Rectal smooth muscle tissue (tissue), 1 donor: ENCODE measurements at regions not wholly inside any gene's neighbourhood (a gene's known extent, or its start where the extent isn't known, plus 50 kb on each side); places are given as distances from the start of the nearest gene placed in this dataset.

Source experiments
- H3K27ac ChIP-seq: one replicate; pipeline ENCODE4 v1.7.0; 2013; ENCODE audit warnings: low read depth, low read length, inconsistent platforms
- H3K27me3 ChIP-seq: one replicate; pipeline ENCODE4 v1.7.0; 2013; ENCODE audit warnings: low read length; ENCODE audit not compliant: control insufficient read depth, insufficient read depth
- H3K36me3 ChIP-seq: one replicate; pipeline ENCODE4 v1.7.0; 2013; ENCODE audit warnings: low read length; ENCODE audit not compliant: control insufficient read depth, insufficient read depth
- H3K4me1 ChIP-seq: one replicate; pipeline ENCODE4 v1.7.0; 2013; ENCODE audit warnings: low read length; ENCODE audit not compliant: control insufficient read depth, insufficient read depth
- H3K4me3 ChIP-seq: one replicate; pipeline ENCODE4 v1.7.0; 2013; ENCODE audit warnings: low read length
- H3K9ac ChIP-seq: one replicate; pipeline ENCODE4 v1.7.0; 2013; ENCODE audit warnings: low read length

GRCh38 chr17:79536212-79536840, 74.5 kb downstream of the RBFOX3 start:
- Histone ChIP-seq H3K9ac (no peak overlapping the region), H3K4me3 (no peak overlapping the region), H3K27me3 (peaks cover 2% of the 10 kb centered on the region)

DNA sequence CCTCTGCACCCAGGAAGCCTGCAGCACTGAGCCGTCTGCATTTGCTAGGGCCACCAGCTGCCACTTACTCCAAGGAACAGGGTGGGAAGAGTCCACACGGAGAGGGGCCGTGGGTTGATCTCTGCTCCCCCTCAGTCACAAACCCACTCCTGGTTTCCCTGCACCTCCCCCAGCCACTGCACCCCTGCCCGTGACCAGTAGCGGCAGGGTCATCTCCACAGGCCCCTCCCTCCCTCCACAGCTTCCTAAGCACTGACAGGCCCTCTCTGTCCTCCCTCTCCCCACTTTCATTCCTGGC, 75.2 kb downstream of the RBFOX3 start:
- Histone ChIP-seq H3K27ac (no peak overlapping the region), H3K4me3 (no peak overlapping the region), H3K27me3 (peaks cover 2% of the 10 kb centered on the region)

More at GRCh38 chr17:79536212-79536840, 74.5 kb downstream of the RBFOX3 start:
- H3K4me1 ChIP-seq, result no peaks in the 10 kb centered on the region
- no peak overlapping the region for H3K27ac ChIP-seq
- H3K36me3 ChIP-seq, result no peaks in the 10 kb centered on the region

GRCh38 chr17:79534851-79535727, 75.8 kb downstream of the RBFOX3 start:
- Histone ChIP-seq H3K4me3 (no peak overlapping the region), H3K27ac (no peak overlapping the region), H3K27me3 (peaks cover 2% of the 10 kb centered on the region), H3K4me1 (no peaks in the 10 kb centered on the region), H3K9ac (no peak overlapping the region), H3K36me3 (no peaks in the 10 kb centered on the region)

More for the DNA sequence above, 75.2 kb downstream of the RBFOX3 start:
- H3K36me3 ChIP-seq, result no peaks in the 10 kb centered on the region
- no peak overlapping the region for H3K9ac ChIP-seq
- H3K4me1 ChIP-seq, result no peaks in the 10 kb centered on the region

DNA sequence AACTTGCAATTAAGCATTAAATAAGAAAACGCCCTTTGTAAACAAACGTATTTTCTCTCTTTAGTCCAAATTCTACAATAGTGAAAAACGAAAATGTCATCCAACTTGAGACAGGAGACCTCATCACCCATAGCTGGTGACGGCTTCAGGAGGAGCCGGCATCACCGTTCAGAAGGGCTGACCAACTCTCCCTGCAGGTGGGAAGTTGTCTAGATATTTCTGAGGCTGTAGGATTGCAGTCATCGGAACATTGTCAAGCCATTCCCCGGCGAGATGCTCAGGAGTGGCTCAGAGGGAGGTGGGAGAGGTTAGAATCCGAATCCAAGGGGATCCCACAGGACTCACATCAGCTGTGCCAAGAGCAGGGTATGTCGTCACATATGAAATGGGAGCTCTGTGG, 76.7 kb downstream of the RBFOX3 start:
- no peak overlapping the region for H3K27ac ChIP-seq
- no peaks in the 10 kb centered on the region for H3K36me3 ChIP-seq
- H3K4me3 ChIP-seq, result no peak overlapping the region
- no peaks in the 10 kb centered on the region for H3K4me1 ChIP-seq
- peaks cover 2% of the 10 kb centered on the region for H3K27me3 ChIP-seq
- H3K9ac ChIP-seq, result no peak overlapping the region

GRCh38 chr17:79533116-79533515, 77.7 kb downstream of the RBFOX3 start:
- Histone ChIP-seq H3K4me1 (no peaks in the 10 kb centered on the region), H3K27me3 (peaks cover 5% of the 10 kb centered on the region), H3K27ac (no peak overlapping the region), H3K4me3 (no peak overlapping the region), H3K36me3 (no peaks in the 10 kb centered on the region), H3K9ac (no peak overlapping the region)

DNA sequence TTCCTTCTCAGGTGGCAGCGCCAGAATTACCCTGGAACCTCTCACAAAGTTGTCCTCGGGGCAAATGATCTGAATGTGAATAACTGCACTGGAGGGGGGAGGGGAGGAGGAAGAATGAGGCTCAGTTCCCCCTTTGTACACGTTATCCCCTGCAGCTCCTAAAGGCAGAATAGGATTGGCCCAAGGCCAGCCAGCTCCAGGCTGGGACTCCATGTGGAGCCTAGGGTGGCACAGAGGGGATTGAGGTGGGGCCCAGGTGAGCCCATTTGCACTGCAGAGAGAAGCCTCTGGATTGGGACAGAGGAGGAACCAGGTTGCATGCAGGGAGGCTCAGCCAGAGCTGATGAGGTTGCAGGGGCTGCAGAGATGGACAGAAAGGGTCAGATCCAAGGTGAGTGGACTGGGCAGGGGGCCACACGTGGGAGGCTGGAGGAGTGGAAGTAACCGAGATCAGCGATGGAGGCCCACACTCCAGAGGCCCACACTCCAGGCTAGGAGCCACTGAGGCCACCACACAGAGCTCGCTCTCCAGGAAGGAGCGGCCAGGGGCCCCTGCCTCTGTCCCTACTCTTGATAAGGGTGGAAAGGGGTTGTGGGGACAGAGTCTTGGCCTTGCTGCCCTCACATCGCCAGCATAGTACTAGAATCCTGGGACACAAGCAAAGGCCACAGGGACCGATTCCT, 78.6 kb downstream of the RBFOX3 start:
- Histone ChIP-seq H3K27ac (no peak overlapping the region), H3K36me3 (no peaks in the 10 kb centered on the region), H3K9ac (no peak overlapping the region), H3K27me3 (peaks cover 5% of the 10 kb centered on the region), H3K4me3 (no peak overlapping the region), H3K4me1 (no peaks in the 10 kb centered on the region)

- Histone ChIP-seq H3K9ac (no peak overlapping the region), H3K36me3 (no peaks in the 10 kb centered on the region), H3K4me3 (no peak overlapping the region), H3K27ac (no peak overlapping the region), H3K4me1 (no peaks in the 10 kb centered on the region), H3K27me3 (peaks cover 5% of the 10 kb centered on the region)
Observed at GRCh38 chr17:79531191-79532095, 79.4 kb downstream of the RBFOX3 start.

DNA sequence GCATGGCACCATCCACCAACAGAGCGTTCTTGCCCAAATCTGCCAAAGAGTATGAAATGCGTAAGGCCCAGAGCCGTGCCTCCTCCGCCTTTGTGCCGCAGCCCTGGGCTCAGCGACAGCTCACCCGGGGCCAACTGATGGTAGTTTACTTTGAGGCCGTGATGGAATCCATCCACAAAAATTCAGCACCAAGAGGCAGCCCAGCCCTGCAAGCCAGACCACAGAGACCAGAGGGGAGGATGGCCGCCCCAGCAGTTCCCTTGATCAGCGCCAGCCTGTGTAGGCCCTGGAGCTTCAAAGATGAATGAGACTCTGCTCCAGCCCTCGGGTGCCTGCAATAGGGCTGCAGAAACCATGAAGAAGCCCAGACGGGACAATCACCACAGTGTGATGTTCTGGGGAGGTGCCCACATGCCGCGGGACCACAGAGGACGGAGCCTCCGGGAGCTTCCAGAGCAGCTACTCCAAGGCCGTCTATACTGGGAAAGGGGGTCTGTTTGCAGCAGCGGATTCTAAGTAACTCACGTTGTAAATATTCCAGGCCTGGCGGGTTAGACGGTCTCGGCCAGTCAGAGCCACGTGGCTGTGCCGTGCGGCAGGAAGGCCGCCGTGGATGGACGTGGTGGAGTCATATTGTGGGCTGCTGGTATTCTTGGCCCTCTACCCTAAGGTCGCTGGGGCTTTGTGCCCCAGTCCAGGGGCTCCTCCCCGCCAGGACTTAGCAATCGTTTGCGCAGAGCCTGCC, 80.3 kb downstream of the RBFOX3 start:
- no peak overlapping the region for H3K9ac ChIP-seq
- peaks cover 5% of the 10 kb centered on the region for H3K27me3 ChIP-seq
- no peaks in the 10 kb centered on the region for H3K36me3 ChIP-seq
- H3K4me3 ChIP-seq, result no peak overlapping the region
- no peaks in the 10 kb centered on the region for H3K4me1 ChIP-seq
- H3K27ac ChIP-seq, result no peak overlapping the region

DNA sequence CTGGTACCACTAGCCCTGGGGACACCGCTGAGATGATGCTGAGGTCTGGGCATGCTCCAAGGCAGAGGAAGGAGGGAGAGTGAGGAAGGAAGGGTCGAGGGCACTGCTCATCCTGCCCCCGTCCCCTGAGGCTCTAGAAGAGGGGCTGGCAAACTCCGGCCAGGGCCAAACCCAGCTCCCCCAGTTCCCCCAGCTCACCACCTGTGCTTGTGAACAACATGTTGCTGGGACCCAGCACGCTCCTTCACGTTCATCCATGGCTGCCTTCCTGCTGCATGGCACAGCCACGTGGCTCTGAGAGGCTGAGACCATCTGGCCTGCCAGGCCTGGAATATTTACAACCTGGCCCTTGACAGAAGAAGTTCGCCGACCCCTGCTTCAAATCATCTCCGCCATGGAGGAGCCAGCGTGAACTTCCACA, 81.2 kb downstream of the RBFOX3 start:
- Histone ChIP-seq H3K27me3 (peaks cover 5% of the 10 kb centered on the region), H3K27ac (no peak overlapping the region), H3K4me1 (no peaks in the 10 kb centered on the region), H3K4me3 (no peak overlapping the region), H3K9ac (no peak overlapping the region), H3K36me3 (no peaks in the 10 kb centered on the region)

- Histone ChIP-seq H3K9ac (no peak overlapping the region), H3K36me3 (no peaks in the 10 kb centered on the region), H3K27me3 (peaks cover 5% of the 10 kb centered on the region), H3K27ac (no peak overlapping the region), H3K4me1 (no peaks in the 10 kb centered on the region), H3K4me3 (no peak overlapping the region)
Observed at GRCh38 chr17:79528592-79529125, 82.2 kb downstream of the RBFOX3 start.

DNA sequence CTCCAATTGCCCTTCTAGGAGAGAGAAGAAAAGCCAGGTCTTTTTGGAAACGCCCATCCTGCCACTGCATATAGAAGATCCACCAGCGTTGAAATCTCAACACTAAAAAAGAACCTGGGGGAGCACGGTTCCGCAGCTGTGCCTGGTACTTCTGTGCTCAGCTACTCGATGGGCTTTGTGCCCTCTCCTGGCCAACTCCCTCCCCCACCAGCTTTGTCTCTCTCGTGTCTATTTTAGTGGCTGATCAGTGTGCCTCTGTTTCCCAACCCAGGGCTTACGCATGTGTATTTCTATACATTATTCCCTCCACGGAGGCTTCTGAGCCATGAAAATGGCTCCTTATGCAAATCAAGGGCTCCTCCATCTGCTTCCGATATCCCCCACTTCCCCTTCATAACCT, 83.5 kb downstream of the RBFOX3 start:
- peaks cover 3% of the 10 kb centered on the region for H3K27me3 ChIP-seq
- no peaks in the 10 kb centered on the region for H3K4me1 ChIP-seq
- H3K36me3 ChIP-seq, result no peaks in the 10 kb centered on the region
- H3K4me3 ChIP-seq, result no peak overlapping the region
- H3K27ac ChIP-seq, result no peak overlapping the region
- no peak overlapping the region for H3K9ac ChIP-seq
